ENCODE measurements at regions not wholly inside any gene's neighbourhood (a gene's known extent, or its start where the extent isn't known, plus 50 kb on each side); places are given as distances from the start of the nearest gene placed in this dataset.
A peak's percentile ranks its signal among the peaks of the same experiment; 100 is the strongest.

DNA sequence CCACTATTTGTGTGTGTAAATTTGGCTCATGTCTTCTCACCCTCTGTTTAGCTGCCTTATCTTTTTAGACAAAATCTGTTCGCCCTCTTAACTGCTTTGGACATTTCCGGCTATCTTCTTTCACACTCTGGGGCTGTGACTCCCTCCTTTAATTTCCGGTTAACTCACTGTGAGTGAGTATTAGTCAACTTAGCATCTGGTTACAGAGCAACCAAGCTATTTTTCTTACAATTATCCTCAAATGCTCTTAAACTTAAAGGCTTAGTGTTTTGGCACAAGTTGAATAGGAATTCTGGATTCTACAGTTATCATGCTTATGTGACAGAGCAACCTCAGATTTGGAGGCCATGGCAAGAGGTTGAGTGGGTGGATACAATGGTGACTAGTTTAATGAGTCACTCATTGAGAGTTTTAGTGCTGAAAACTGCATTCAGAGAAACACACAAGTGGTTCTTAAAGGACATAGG, 177.6 kb upstream of the SEMA3A start:
- DNase-seq: peak in 1 of 2 experiments; percentile 14

GRCh38 chr7:84370114-84370513, 175.5 kb upstream of the SEMA3A start:
- no peak for DNase-seq

GRCh38 chr7:84368122-84368521, 173.5 kb upstream of the SEMA3A start:
- no peak for DNase-seq

DNA sequence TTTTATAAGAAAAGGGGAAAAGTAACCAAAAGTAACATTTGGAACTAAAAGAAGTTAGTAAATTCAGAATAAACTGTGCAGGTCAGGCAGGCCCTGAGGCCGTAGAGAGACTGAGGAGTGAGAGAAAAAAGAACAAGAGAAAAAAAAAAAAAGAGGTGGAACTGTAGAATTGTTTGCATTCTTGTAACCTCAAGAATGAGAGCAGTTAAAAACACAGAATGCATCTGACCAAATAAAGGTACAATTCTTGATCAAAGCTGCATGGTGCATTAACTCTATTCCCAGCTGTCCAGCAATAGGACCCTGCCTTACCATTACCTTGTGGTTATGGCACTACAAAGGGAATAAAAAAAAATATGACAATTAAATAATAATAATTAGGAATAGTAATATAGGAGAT, 170.1 kb upstream of the SEMA3A start:
- DNase-seq: no peak

DNA sequence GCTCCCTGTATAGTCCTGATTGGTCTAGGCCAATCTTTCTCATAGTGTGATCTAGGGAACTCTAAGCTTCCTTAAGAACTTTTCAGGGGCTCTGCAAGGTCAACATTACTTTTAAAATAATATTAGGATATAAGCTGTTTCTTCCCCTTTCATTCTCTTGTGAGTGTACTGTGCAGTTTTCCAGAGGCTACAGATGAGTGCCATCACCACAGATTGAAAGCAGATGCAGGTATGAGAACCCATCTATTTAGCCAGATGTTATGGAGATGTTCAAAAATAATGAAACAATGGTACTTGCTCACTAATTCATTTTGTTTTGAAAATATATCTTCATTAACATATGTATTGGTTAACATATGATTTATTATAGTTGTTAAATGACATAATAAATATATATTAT, 169.2 kb upstream of the SEMA3A start:
- DNase-seq: no peak

GRCh38 chr7:84362828-84363227, 168.2 kb upstream of the SEMA3A start:
- no peak for DNase-seq

DNA sequence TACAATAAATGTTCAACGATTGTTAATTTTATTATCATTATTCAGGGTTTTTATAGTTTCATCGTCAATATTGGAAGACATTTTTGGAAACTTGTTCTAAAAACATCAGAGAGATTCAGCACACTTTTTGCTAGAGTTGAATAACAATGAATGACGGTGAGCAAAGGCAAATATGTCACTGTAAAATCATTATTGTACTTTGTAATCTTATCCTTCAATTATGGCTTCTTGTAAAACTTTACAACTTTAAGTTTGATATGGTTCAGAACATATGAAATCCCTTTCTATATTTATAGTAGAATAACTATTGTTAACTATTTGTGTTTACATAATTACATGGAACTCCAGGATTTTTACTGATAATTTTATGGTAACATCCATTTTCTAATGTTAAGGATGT, 167.8 kb upstream of the SEMA3A start:
- DNase-seq: no peak

GRCh38 chr7:84354866-84355265, 160.3 kb upstream of the SEMA3A start:
- no peak for DNase-seq

DNA sequence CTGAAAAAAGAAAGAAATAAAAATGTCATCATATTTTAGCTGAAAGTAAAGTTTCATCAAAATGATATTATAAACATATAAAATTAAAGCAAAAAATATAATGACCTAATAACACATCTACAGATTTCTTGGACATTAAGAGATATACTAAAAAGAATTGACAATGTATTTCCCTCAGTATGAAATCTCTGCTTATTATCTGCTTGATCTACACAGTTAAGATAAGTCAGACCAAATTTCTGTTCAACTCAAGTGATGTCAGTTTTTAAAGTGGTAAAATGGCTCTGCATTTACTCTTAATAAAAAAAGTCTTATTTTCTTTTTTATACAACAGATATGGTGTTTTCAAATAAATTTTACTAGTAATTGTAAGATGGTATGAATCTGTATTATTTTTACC, 159.4 kb upstream of the SEMA3A start:
- no peak for DNase-seq

DNA sequence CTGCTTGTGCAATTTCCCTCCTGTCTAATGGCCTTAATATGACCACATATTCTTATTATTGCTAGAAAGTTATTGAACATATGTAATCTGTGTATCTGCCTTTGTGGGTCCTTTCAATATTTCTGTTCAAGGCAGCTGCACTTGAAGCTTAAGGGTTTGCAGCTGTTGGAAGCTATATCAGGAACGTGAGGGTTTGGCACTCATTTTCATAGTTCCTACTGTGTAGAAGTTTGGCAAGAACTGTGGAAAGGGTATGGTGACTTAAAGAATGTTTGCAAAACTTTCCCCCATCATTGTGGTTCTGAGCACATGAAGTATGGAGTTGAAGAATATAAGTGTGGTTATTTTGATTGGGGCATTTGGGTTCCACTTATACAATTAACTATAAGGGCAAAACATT, 144.7 kb upstream of the SEMA3A start:
- DNase-seq: peak in 1 of 2 experiments; percentile 34

- peak; percentile 14 to 56 for DNase-seq
Observed at GRCh38 chr7:84337429-84337828, 142.8 kb upstream of the SEMA3A start.

- DNase-seq: no peak
Observed at GRCh38 chr7:84336766-84337165, 142.2 kb upstream of the SEMA3A start.

DNA sequence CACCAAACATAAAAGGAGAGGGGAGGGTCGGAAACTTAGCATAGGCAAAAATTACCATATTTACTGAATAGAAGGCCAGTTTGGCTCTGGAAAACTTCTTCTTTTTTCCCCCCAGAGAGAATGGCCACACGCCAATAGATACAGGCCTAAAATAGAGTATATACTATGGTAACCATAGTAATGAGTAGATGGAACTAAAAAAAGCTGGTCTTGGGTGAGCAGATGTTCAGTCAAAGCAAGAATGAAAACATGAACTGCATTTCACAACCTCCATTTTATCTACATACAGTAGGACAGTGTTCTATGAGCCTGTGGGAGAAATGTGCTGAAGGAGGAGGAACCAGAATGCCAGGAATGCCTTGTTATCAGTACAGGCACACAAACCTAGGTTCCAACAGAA, 141.7 kb upstream of the SEMA3A start:
- DNase-seq: peak; percentile 13 to 65

- peak in 1 of 2 experiments; percentile 37 for DNase-seq
Observed at GRCh38 chr7:84331616-84332015, 137.0 kb upstream of the SEMA3A start.

GRCh38 chr7:84328571-84328970, 134.0 kb upstream of the SEMA3A start:
- no peak for DNase-seq

- DNase-seq: no peak
Observed at GRCh38 chr7:84324136-84324630, 129.6 kb upstream of the SEMA3A start.

DNA sequence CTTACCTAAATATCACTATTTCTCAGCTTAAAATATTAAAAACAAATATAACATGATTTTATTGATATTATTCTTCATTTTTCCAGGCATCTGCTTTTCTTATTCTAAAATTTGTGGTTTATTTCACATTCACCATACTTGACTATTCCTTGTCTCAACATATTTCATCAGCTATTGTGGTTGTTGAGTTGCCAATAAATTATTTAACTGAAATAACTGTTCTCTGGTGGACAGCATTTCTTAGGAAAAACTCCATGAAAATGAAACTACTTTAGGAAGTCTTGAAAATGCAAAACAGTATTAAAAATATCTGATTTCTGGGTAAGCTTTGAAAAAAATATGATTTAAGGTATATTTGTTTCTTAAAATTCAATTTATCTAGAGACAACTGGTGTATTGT, 122.9 kb upstream of the SEMA3A start:
- no peak for DNase-seq

DNA sequence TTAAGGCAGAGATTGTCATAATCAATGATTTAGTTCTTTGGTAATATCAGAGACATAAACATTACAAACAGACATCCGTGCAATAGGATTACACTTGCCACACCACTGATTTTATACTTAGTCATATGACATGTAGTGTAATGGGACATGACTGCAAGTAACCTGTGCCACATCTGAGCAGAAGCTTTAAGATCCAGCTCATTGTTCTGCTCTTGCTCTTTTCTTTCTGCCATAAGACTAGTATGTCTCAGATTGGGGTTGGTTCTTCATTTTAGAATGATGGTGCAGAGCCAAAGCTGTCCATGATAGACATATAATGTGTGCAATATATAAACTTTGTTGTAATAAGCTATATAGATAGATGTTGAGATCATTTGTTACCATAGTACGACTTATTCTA, 119.7 kb upstream of the SEMA3A start:
- DNase-seq: no peak

DNA sequence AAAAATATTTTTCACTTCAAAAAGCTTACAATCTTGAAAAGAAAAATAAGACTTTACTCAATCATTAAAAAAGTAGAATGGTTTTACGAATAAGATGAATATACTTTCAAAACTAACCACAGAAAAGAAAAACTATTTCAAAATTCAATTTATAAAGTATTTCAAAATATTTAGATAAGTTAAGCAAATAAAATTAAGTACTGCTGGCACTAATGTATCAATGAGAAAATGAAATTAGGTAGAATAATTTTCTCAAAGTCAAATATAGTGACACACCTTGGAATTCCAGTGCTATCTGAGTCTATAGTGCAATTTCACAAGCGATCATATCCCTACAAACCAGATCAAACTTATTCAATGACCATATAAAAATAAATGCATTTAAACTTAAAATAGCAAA, 109.8 kb upstream of the SEMA3A start:
- no peak for DNase-seq

DNA sequence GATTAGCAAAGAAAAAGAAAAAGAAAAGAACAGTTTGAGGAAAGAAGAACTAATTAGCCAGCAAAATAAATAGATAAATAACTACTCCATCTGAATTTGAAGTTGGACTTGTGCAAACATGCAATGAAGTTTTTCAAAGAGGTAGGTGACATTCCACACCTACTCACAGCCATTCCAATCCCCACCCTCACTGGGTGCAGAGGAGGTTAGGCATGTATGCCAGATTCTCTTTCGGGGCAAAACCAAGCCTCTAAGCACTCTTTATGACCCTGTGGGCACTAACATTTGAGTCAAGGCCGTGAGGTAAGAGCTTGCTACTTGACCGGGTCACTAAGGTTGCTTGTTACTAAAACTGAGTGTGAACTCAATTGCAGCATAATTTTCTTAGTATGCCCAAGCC, 108.4 kb upstream of the SEMA3A start:
- DNase-seq: no peak

DNA sequence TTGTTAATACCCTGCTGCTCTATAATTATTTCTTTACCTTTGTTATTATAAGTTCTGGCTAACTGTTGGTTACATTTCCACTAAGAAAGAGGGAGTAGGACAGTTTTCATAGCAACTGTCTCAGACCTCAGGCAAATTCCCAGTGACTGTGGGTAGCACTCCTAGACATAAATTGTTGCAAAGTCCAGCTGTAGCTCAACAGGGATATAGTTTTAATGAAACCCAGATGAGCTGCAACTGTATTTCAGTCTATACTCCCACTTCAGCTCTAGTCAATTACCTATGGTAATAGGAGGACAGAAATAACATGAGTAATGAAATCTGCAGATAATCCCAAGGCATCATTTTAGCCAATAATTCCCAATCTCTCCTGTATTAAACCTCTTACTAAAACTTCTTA, 103.0 kb upstream of the SEMA3A start:
- no peak for DNase-seq

- no peak for DNase-seq
Observed at GRCh38 chr7:84294847-84295455, 100.4 kb upstream of the SEMA3A start.

GRCh38 chr7:84294391-84294790, 99.8 kb upstream of the SEMA3A start:
- DNase-seq: no peak

- peak in 1 of 2 experiments; percentile 38 for DNase-seq
Observed at GRCh38 chr7:84291756-84292155, 97.2 kb upstream of the SEMA3A start.

GRCh38 chr7:84283798-84284197, 89.2 kb upstream of the SEMA3A start:
- DNase-seq: no peak
